ENCODE measurements at regions not wholly inside any gene's neighbourhood (a gene's known extent, or its start where the extent isn't known, plus 50 kb on each side); places are given as distances from the start of the nearest gene placed in this dataset.

GRCh38 chr5:74257645-74258313, 382.7 kb downstream of the ENC1 start (continued):
- TF ChIP-seq NRF1 (IDR thresholded peaks at IDR 0.05; ENCODE audit: low read depth, low read length) = no peak
- TF ChIP-seq TCF12 (IDR thresholded peaks at IDR 0.05; ENCODE audit: low read depth, low read length) = no peak
- TF ChIP-seq CEBPB (IDR thresholded peaks at IDR 0.05; ENCODE audit: low read depth, low read length) = no peak
- no peak for TF ChIP-seq JUN (IDR thresholded peaks at IDR 0.05; ENCODE audit: low read depth, low read length)
